Endodermal cell (in vitro differentiated cells): ENCODE measurements at regions not wholly inside any gene's neighbourhood (a gene's known extent, or its start where the extent isn't known, plus 50 kb on each side); places are given as distances from the start of the nearest gene placed in this dataset.

Source experiments
- DNase-seq: peaks from one replicate; pipeline ENCODE4 v3.0.0-alpha.2; 2017
- H3K27ac ChIP-seq: 2 replicates; pipeline ENCODE4 v1.5.1; 2013; ENCODE audit warnings: mild to moderate bottlenecking, low read depth, low read length, moderate library complexity
- H3K27me3 ChIP-seq: 2 replicates; pipeline ENCODE4 v1.6.1; 2013; ENCODE audit warnings: mild to moderate bottlenecking, low read length, moderate library complexity; ENCODE audit not compliant: insufficient read depth, control insufficient read depth, poor library complexity, severe bottlenecking
- H3K36me3 ChIP-seq: 2 replicates; pipeline ENCODE4 v1.7.0; 2013; ENCODE audit warnings: mild to moderate bottlenecking, low read length, moderate library complexity; ENCODE audit not compliant: control insufficient read depth, insufficient read depth
- H3K4me1 ChIP-seq: one replicate; pipeline ENCODE4 v1.7.0; 2013; ENCODE audit warnings: low read length; ENCODE audit not compliant: control insufficient read depth, insufficient read depth
- H3K4me3 ChIP-seq: 2 replicates; pipeline ENCODE4 v1.5.1; 2013; ENCODE audit warnings: mild to moderate bottlenecking, low read length, moderate library complexity
- H3K9ac ChIP-seq: 2 replicates; pipeline ENCODE4 v1.6.1; 2013; ENCODE audit warnings: mild to moderate bottlenecking, low read length, moderate library complexity; ENCODE audit not compliant: poor library complexity, severe bottlenecking; ENCODE audit errors: extremely low read depth
- H3K9me3 ChIP-seq: 2 replicates; pipeline ENCODE4 v1.6.1; 2013; ENCODE audit warnings: mild to moderate bottlenecking, low read length, moderate library complexity; ENCODE audit not compliant: control insufficient read depth
- H3K27ac Mint-ChIP-seq: 2 replicates; pipeline ENCODE4 v1.8.0; 2020; ENCODE audit warnings: mixed read lengths
- H3K27me3 Mint-ChIP-seq: 2 replicates; pipeline ENCODE4 v1.8.0; 2021; ENCODE audit warnings: mild to moderate bottlenecking, mixed read lengths; ENCODE audit not compliant: insufficient read depth
- H3K36me3 Mint-ChIP-seq: 2 replicates; pipeline ENCODE4 v1.8.0; 2020; ENCODE audit warnings: low read depth, mixed read lengths
- H3K4me1 Mint-ChIP-seq: 2 replicates; pipeline ENCODE4 v1.8.0; 2020; ENCODE audit warnings: mixed read lengths
- H3K4me3 Mint-ChIP-seq: 2 replicates; pipeline ENCODE4 v1.8.0; 2020; ENCODE audit warnings: mild to moderate bottlenecking, moderate library complexity, mixed read lengths
- H3K9me3 Mint-ChIP-seq: 2 replicates; pipeline ENCODE4 v1.8.0; 2020; ENCODE audit warnings: mild to moderate bottlenecking, mixed read lengths
- WGBS, 2 experiments: methylation state at CpG; one replicate each; pipeline versions ENCODE4 v1.1.5 to v1.1.7; 2013; ENCODE audit warnings: missing lambda C conversion rate in 2 of 2, mixed read lengths in 1 of 2; ENCODE audit not compliant: insufficient coverage in 1 of 2, insufficient read length in 1 of 2; 5-methylcytosine and 5-hydroxymethylcytosine counted together
- TF ChIP-seq, protein P1 (sequence below): fragments of 200-600 bp; sonication (generic); conservative IDR thresholded peaks from 2 replicates; pipeline ENCODE4 v1.5.0; 2021; ENCODE audit warnings: antibody characterized with exemption, mild to moderate bottlenecking

DNA sequence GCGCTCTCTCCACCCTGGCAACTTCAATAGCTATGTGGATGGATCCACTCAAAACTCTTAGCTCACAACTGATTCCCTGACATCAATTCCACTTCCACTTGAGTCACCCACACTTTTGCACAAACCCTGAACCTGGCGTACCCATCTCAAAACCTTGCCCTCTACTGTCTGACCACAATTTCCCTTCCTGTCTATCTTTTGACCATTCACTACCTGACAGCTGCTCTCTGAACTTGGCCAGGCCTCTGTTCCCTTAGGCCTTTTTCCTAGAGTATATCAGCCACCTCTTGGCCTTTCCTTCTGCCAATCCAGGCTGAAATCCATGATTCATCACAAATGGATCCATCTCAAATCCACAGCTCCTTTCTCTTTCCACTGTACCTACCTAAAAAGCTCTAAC is 106.0 kb downstream of the RPL27A start:
- Histone ChIP-seq H3K27ac (no peak overlapping the region), H3K4me1 (peaks cover 12% of the 10 kb centered on the region), H3K4me3 (no peak overlapping the region), H3K27me3 (no peaks in the 10 kb centered on the region), H3K9me3 (no peaks in the 10 kb centered on the region), H3K9ac (no peak overlapping the region), H3K36me3 (peaks cover 75% of the 10 kb centered on the region)
- TF ChIP-seq, protein P1, sequence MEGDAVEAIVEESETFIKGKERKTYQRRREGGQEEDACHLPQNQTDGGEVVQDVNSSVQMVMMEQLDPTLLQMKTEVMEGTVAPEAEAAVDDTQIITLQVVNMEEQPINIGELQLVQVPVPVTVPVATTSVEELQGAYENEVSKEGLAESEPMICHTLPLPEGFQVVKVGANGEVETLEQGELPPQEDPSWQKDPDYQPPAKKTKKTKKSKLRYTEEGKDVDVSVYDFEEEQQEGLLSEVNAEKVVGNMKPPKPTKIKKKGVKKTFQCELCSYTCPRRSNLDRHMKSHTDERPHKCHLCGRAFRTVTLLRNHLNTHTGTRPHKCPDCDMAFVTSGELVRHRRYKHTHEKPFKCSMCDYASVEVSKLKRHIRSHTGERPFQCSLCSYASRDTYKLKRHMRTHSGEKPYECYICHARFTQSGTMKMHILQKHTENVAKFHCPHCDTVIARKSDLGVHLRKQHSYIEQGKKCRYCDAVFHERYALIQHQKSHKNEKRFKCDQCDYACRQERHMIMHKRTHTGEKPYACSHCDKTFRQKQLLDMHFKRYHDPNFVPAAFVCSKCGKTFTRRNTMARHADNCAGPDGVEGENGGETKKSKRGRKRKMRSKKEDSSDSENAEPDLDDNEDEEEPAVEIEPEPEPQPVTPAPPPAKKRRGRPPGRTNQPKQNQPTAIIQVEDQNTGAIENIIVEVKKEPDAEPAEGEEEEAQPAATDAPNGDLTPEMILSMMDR, result no peak
- no peak for DNase-seq
- H3K4me1 Mint-ChIP-seq, result peaks cover 34% of the 10 kb centered on the region
- H3K4me3 Mint-ChIP-seq, result no peak overlapping the region
- no peaks in the 10 kb centered on the region for H3K27me3 Mint-ChIP-seq
- H3K9me3 Mint-ChIP-seq, result no peaks in the 10 kb centered on the region
- H3K27ac Mint-ChIP-seq, result no peak overlapping the region
- WGBS, 2 experiments, result 83 to 96% methylated on average over 1 to 2 of the region's 2 CpGs
- H3K36me3 Mint-ChIP-seq, result peaks cover 2% of the 10 kb centered on the region

DNA sequence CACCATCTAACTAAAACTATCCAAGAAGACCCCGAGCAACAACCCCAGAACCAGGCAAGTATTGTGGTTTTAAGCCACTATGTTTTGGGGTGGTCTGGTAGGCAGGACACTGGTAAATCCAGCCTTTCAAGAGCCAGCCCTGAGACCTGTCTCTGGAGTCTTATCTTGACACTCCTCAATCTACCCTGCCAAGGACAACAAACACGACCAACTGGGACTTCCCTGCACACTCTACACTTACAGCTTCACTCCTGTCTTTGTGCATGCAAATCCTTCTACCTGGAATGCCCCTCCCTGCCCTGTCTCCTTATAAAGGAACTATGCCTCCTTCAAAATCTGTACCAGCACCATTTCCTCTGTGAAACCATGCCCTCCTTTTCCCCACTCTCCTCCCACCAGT is 107.3 kb downstream of the RPL27A start:
- H3K4me1 ChIP-seq, result peaks cover 21% of the 10 kb centered on the region
- no peak overlapping the region for H3K27ac Mint-ChIP-seq

DNA sequence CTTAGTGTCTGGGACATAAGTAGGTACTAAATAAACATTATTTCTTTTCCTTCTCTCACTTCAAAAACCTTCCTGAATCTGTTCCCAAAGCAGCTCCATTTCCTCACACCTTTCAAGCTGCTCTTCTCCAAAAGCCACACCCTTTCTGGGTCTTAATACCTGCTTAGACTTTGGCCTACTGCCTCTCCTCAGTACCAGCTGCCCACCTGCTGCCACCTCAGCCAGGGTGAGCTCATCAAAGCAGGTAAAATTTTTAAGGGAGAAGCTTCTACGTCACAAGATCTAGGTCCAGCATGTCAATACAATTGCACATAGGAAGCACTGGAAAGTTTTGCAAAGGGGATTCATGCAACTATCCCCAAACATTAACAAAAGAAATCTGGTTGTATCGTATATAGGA is 108.4 kb downstream of the RPL27A start:
- Mint-ChIP-seq H3K27ac (no peak overlapping the region), H3K27me3 (no peaks in the 10 kb centered on the region), H3K4me3 (no peak overlapping the region), H3K4me1 (peaks cover 37% of the 10 kb centered on the region), H3K36me3 (peaks cover 6% of the 10 kb centered on the region), H3K9me3 (no peaks in the 10 kb centered on the region)
- TF ChIP-seq, protein P1, result no peak
- no peak overlapping the region for H3K27ac ChIP-seq
- H3K9me3 ChIP-seq, result peaks cover 5% of the 10 kb centered on the region
- H3K4me1 ChIP-seq, result peaks cover 31% of the 10 kb centered on the region
- no peak overlapping the region for H3K9ac ChIP-seq
- H3K4me3 ChIP-seq, result no peak overlapping the region
- peaks cover 74% of the 10 kb centered on the region for H3K36me3 ChIP-seq
- DNase-seq, result no peak
- H3K27me3 ChIP-seq, result no peaks in the 10 kb centered on the region
- 100% methylated on average over 1 to 2 of the region's 2 CpGs for WGBS, 2 experiments

More for the DNA sequence above, 107.3 kb downstream of the RPL27A start:
- Histone ChIP-seq H3K4me3 (no peak overlapping the region), H3K27me3 (no peaks in the 10 kb centered on the region), H3K36me3 (peaks cover 74% of the 10 kb centered on the region), H3K9me3 (no peaks in the 10 kb centered on the region), H3K27ac (no peak overlapping the region), H3K9ac (no peak overlapping the region)
- peaks cover under 1% of the 10 kb centered on the region for H3K36me3 Mint-ChIP-seq
- 89% methylated on average over 2 of the region's 2 CpGs; no CpG with 5 or more reads in 1 of the 2 experiments for WGBS, 2 experiments
- H3K9me3 Mint-ChIP-seq, result no peaks in the 10 kb centered on the region
- no peaks in the 10 kb centered on the region for H3K27me3 Mint-ChIP-seq
- peaks cover 40% of the 10 kb centered on the region for H3K4me1 Mint-ChIP-seq
- H3K4me3 Mint-ChIP-seq, result no peak overlapping the region
- DNase-seq, result peak; percentile 38
- TF ChIP-seq, protein P1, result no peak
